Type B pancreatic cell (in vitro differentiated cells): ENCODE measurements at regions not wholly inside any gene's neighbourhood (a gene's known extent, or its start where the extent isn't known, plus 50 kb on each side); places are given as distances from the start of the nearest gene placed in this dataset.

ENCODE experiments used
- DNase-seq: peaks from one replicate; pipeline ENCODE4 v3.0.0; 2021; ENCODE audit warnings: mixed read lengths; ENCODE audit not compliant: unreplicated experiment; ENCODE audit errors: extremely low spot score
- H3K27ac Mint-ChIP-seq: 2 replicates; pipeline ENCODE4 v1.8.0; 2021; ENCODE audit warnings: mild to moderate bottlenecking, mixed read lengths
- H3K27me3 Mint-ChIP-seq: 2 replicates; pipeline ENCODE4 v1.8.0; 2021; ENCODE audit warnings: mixed read lengths
- H3K36me3 Mint-ChIP-seq: 2 replicates; pipeline ENCODE4 v1.8.0; 2021; ENCODE audit warnings: mixed read lengths
- H3K4me1 Mint-ChIP-seq: one replicate; pipeline ENCODE4 v1.8.0; 2021; ENCODE audit warnings: mixed read lengths; ENCODE audit not compliant: unreplicated experiment
- H3K4me3 Mint-ChIP-seq: 2 replicates; pipeline ENCODE4 v1.8.0; 2021; ENCODE audit warnings: mild to moderate bottlenecking, mixed read lengths
- H3K9me3 Mint-ChIP-seq: 2 replicates; pipeline ENCODE4 v1.8.0; 2021; ENCODE audit warnings: mixed read lengths
- CTCF ChIP-seq: fragments of 200-600 bp; sonication (generic); conservative IDR thresholded peaks from 2 replicates; pipeline ENCODE4 v1.5.0; 2021; ENCODE audit warnings: antibody characterized with exemption, mild to moderate bottlenecking

GRCh38 chr18:40867459-40867858, 1087.6 kb upstream of the PIK3C3 start:
- H3K27me3 Mint-ChIP-seq = no peaks in the 10 kb centered on the region
- no peaks in the 10 kb centered on the region for H3K36me3 Mint-ChIP-seq
- peaks cover 14% of the 10 kb centered on the region for H3K4me1 Mint-ChIP-seq
- TF ChIP-seq CTCF = no peak
- no peak overlapping the region for H3K4me3 Mint-ChIP-seq
- DNase-seq = no peak
- peaks cover 15% of the 10 kb centered on the region for H3K9me3 Mint-ChIP-seq
- peak overlapping the region; percentile 26 for H3K27ac Mint-ChIP-seq

GRCh38 chr18:40866968-40867367, 1088.1 kb upstream of the PIK3C3 start:
- TF ChIP-seq CTCF = no peak
- peaks cover 14% of the 10 kb centered on the region for H3K4me1 Mint-ChIP-seq
- H3K4me3 Mint-ChIP-seq = no peak overlapping the region
- no peak overlapping the region for H3K27ac Mint-ChIP-seq
- no peaks in the 10 kb centered on the region for H3K27me3 Mint-ChIP-seq
- H3K36me3 Mint-ChIP-seq = no peaks in the 10 kb centered on the region
- peaks cover 15% of the 10 kb centered on the region for H3K9me3 Mint-ChIP-seq
- no peak for DNase-seq

DNA sequence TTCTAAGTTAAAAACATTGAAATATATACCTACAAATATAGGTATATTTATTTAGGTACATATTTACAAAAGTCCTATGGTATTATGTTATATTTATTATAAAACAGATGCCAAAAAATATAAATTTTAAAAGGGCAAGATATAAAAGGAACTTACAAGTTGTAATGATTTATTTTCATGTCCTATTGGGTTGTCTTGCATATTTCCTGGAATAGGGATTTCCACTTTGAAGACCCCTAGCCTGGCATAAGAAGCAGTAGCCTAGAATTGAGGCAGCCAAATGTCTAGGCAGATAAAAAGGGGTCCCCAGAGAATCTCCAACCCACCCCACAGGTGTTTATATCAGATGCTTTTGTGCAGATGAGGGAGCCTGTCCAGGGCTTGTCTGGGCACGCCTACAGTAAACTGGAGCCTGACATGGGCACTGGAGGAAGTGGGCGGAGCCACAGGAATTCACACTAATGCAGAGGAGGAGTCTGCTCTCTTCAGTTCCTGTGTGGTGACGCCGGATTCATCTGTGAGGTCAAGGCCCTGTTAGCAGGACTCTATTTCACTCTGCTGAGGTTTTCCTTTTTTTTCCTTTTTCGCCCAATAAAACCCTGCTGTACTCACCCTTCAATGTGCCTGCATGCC, 1088.9 kb upstream of the PIK3C3 start:
- no peak for DNase-seq
- Mint-ChIP-seq H3K9me3 (peaks cover 15% of the 10 kb centered on the region), H3K4me1 (peaks cover 14% of the 10 kb centered on the region), H3K27me3 (no peaks in the 10 kb centered on the region), H3K27ac (peak overlapping the region; percentile 29), H3K36me3 (no peaks in the 10 kb centered on the region), H3K4me3 (no peak overlapping the region)
- no peak for TF ChIP-seq CTCF

DNA sequence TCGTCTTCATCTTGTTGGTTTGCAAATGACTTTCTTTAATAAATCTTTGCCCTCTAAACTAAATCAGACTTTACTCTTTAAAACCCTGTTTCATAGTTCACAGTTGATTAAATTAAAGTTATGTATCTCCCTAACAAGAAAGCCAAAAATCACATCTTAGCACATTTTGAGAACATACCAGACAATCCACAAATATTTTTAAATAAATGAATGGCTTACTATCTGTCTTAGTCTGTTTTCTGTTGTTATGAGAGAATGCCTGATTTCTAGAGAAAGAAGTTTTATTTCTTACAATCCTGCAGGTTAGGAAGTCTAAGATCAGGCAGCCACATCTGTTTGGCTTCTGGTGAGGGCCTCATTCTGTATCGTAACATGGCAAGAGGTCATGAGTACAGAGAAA, 1090.2 kb upstream of the PIK3C3 start:
- H3K27ac Mint-ChIP-seq = no peak overlapping the region
- no peaks in the 10 kb centered on the region for H3K36me3 Mint-ChIP-seq
- no peaks in the 10 kb centered on the region for H3K27me3 Mint-ChIP-seq
- H3K9me3 Mint-ChIP-seq = peaks cover 15% of the 10 kb centered on the region
- TF ChIP-seq CTCF = no peak
- H3K4me1 Mint-ChIP-seq = peaks cover 14% of the 10 kb centered on the region
- no peak overlapping the region for H3K4me3 Mint-ChIP-seq
- no peak for DNase-seq

GRCh38 chr18:40863801-40864200, 1091.2 kb upstream of the PIK3C3 start:
- H3K27ac Mint-ChIP-seq = no peak overlapping the region
- H3K27me3 Mint-ChIP-seq = no peaks in the 10 kb centered on the region
- peaks cover 14% of the 10 kb centered on the region for H3K4me1 Mint-ChIP-seq
- H3K36me3 Mint-ChIP-seq = no peaks in the 10 kb centered on the region
- no peak overlapping the region for H3K4me3 Mint-ChIP-seq
- no peak for DNase-seq
- TF ChIP-seq CTCF = no peak
- H3K9me3 Mint-ChIP-seq = peaks cover 15% of the 10 kb centered on the region

DNA sequence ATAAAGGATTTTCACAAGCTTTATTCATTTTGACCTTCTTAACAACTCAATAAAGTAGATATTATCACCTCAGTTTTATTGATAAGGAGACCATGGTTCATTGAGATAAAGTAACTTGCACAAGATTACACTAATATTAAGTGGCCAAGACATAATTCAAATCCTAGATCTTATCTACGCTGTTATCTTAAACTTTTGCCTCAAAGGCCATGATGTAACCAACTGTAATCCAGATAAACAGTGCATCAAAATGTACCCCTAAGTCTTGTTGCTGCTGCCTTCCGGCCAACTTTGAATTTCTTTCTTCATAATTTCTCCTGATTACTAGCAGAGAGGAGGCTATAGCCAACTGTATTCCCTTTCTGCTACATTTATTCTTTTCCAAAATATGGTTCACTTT, 1094.8 kb upstream of the PIK3C3 start:
- Mint-ChIP-seq H3K27ac (no peak overlapping the region), H3K36me3 (no peaks in the 10 kb centered on the region), H3K4me3 (no peak overlapping the region), H3K9me3 (peaks cover 11% of the 10 kb centered on the region), H3K27me3 (no peaks in the 10 kb centered on the region), H3K4me1 (peaks cover 4% of the 10 kb centered on the region)
- DNase-seq = no peak
- no peak for TF ChIP-seq CTCF
